IMR-90 (cell line): ENCODE measurements at regions not wholly inside any gene's neighbourhood (a gene's known extent, or its start where the extent isn't known, plus 50 kb on each side); places are given as distances from the start of the nearest gene placed in this dataset.

Experiments used
- POLR2A ChIP-seq: IDR thresholded peaks from 2 replicates; pipeline ENCODE4 v1.6.1; 2012; ENCODE audit warnings: mild to moderate bottlenecking, low read depth, low read length
- SMC3 ChIP-seq: fragments of 150-350 bp; IDR thresholded peaks from 2 replicates; pipeline ENCODE4 v1.6.1; 2016; ENCODE audit warnings: low read depth, mild to moderate bottlenecking, antibody characterized with exemption, low read length, moderate library complexity
- TF ChIP-seq, protein P1 (sequence below): conservative IDR thresholded peaks from 2 replicates; pipeline ENCODE4 v1.5.1; 2012; ENCODE audit warnings: mild to moderate bottlenecking, low read depth, low read length, improper control_type of control experiment

DNA sequence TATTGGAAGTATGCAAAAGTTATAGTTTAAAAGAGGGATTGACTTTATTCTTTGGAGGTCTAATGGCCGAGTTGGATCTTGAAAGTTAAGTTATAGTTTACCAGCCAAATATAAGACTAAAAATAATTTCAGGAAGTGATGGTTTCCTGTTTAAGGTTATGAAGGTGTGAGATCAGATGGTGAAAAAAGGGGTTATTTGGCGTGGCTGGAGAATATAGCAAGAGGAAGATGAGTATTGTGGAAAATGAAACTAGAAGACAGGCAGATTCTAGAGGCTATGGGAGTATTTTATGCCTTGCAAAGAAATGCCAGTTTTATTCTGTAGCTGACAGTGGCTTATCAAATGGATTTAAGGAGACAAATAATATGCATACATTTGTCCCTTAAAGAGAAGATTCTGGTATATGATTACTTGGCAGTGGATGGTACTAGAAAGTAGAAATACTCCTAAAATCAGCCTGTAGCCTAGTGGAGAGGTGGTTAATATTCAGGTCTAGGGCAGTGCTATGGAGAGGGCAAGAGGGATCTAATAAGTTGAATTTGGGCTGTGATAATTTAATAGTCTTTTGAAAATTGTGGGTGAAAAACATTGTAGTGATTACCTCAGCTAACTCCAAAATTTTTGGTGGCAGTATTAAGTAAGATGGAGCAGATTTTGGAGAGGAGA lies 1091.8 kb upstream of the ATXN7L3B start:
- TF ChIP-seq, protein P1, sequence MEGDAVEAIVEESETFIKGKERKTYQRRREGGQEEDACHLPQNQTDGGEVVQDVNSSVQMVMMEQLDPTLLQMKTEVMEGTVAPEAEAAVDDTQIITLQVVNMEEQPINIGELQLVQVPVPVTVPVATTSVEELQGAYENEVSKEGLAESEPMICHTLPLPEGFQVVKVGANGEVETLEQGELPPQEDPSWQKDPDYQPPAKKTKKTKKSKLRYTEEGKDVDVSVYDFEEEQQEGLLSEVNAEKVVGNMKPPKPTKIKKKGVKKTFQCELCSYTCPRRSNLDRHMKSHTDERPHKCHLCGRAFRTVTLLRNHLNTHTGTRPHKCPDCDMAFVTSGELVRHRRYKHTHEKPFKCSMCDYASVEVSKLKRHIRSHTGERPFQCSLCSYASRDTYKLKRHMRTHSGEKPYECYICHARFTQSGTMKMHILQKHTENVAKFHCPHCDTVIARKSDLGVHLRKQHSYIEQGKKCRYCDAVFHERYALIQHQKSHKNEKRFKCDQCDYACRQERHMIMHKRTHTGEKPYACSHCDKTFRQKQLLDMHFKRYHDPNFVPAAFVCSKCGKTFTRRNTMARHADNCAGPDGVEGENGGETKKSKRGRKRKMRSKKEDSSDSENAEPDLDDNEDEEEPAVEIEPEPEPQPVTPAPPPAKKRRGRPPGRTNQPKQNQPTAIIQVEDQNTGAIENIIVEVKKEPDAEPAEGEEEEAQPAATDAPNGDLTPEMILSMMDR, result no peak
- no peak for TF ChIP-seq POLR2A
- TF ChIP-seq SMC3, result no peak
